Testis (tissue), 2 donors: ENCODE measurements at regions not wholly inside any gene's neighbourhood (a gene's known extent, or its start where the extent isn't known, plus 50 kb on each side); places are given as distances from the start of the nearest gene placed in this dataset.

Experiments used
- POLR2A ChIP-seq: fragments of 450-650 bp; IDR thresholded peaks from one replicate; pipeline ENCODE4 v1.6.1; 2017; ENCODE audit warnings: antibody characterized with exemption, mild to moderate bottlenecking, moderate library complexity
- TF ChIP-seq, protein P1 (sequence below), 3 experiments: fragments of 450-650 bp in 2 of 3; fragments of 200-600 bp in 1 of 3; sonication (generic) in 1 of 3; IDR thresholded peaks; one replicate each; pipeline ENCODE4 v1.5.1; 2016 to 2019; ENCODE audit warnings: antibody characterized with exemption in 3 of 3, mild to moderate bottlenecking in 2 of 3, moderate library complexity in 1 of 3

DNA sequence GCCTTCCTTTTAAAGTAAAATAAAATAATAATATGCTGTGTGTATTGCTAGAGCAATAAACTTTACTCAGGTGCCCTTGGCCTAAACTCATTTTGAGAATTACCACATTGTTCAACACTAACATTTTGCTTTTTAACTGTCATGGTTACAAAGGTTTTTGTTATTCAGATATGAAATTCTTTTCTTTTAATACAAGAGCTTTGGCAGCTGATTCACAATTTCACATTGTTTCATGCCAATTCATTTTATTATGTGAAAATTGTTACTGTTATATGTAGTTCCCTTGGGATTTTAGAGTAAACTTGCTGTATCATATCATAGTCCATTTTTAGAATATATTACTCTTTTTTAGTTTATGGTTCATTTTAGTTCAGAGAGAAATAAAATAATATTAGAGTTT lies 65.8 kb upstream of the ZNF804A start:
- TF ChIP-seq, protein P1, sequence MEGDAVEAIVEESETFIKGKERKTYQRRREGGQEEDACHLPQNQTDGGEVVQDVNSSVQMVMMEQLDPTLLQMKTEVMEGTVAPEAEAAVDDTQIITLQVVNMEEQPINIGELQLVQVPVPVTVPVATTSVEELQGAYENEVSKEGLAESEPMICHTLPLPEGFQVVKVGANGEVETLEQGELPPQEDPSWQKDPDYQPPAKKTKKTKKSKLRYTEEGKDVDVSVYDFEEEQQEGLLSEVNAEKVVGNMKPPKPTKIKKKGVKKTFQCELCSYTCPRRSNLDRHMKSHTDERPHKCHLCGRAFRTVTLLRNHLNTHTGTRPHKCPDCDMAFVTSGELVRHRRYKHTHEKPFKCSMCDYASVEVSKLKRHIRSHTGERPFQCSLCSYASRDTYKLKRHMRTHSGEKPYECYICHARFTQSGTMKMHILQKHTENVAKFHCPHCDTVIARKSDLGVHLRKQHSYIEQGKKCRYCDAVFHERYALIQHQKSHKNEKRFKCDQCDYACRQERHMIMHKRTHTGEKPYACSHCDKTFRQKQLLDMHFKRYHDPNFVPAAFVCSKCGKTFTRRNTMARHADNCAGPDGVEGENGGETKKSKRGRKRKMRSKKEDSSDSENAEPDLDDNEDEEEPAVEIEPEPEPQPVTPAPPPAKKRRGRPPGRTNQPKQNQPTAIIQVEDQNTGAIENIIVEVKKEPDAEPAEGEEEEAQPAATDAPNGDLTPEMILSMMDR (IDR thresholded peaks at IDR 0.05), result no peak
- TF ChIP-seq POLR2A, result no peak
